Memory B cell (primary cell): ENCODE measurements at regions not wholly inside any gene's neighbourhood (a gene's known extent, or its start where the extent isn't known, plus 50 kb on each side); places are given as distances from the start of the nearest gene placed in this dataset.

Experiments
- ATAC-seq: fragments of 150-1000 bp; cut with Tn5 transposase; 2 replicates; pipeline ENCODE4 v1.10.0; 2021; ENCODE audit warnings: low read depth, mild to moderate bottlenecking, moderate library complexity
- DNase-seq, 2 donors: peaks; one replicate each; pipeline ENCODE4 v3.0.0; 2022; ENCODE audit warnings: low spot score in 2 of 2
- H3K27ac Mint-ChIP-seq: one replicate; pipeline ENCODE4 v1.8.0; 2022; ENCODE audit warnings: mild to moderate bottlenecking, moderate library complexity, mixed read lengths
- H3K27me3 Mint-ChIP-seq: one replicate; pipeline ENCODE4 v1.8.0; 2022; ENCODE audit warnings: mixed read lengths
- H3K36me3 Mint-ChIP-seq: one replicate; pipeline ENCODE4 v1.8.0; 2022; ENCODE audit warnings: mild to moderate bottlenecking, mixed read lengths
- H3K4me1 Mint-ChIP-seq: one replicate; pipeline ENCODE4 v1.8.0; 2022; ENCODE audit warnings: mixed read lengths
- H3K4me3 Mint-ChIP-seq: one replicate; pipeline ENCODE4 v1.8.0; 2022; ENCODE audit warnings: mild to moderate bottlenecking, moderate library complexity, mixed read lengths
- H3K9me3 Mint-ChIP-seq: one replicate; pipeline ENCODE4 v1.8.0; 2022; ENCODE audit warnings: mixed read lengths

DNA sequence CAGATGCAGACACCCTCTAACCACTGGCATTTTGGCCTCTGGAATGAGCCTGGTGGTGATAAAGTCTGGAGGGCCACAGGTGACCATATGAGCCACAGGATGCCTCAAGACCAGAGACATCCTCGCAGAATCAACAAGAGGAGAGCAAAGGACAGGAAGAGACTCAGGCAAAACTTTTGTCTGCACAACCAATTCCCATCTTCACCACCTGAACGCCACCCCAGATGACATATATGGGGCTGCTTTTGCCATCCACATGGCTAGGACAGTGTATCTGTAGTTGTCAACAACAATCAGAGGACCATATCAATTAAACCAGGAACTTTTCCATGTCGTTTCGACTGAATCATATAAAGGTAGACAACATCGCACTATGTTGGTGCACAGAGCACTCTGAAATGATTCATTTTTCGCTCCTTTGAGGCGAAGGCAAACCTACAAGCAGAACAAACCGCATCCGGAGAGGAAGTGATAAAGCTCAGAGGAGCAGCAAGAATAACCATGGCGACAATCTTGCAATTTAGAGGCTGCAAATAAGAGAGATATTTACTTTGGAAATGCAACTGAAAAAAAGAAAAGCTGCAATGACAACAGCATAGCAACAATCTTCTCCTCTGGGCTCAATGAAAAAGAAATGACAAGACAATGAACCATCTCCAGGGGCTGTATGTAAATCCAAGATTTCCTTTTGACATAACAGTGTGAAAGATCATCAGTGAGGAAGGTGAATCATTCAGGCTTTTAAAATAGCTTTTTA, 204.5 kb downstream of the ARL4C start:
- Mint-ChIP-seq H3K36me3 (peaks cover 2% of the 10 kb centered on the region), H3K9me3 (peaks cover 3% of the 10 kb centered on the region), H3K4me3 (peak overlapping the region; percentile 16), H3K27ac (peak overlapping the region; percentile 93), H3K27me3 (peaks cover 9% of the 10 kb centered on the region), H3K4me1 (peaks cover 38% of the 10 kb centered on the region)
- peak; percentile 60 for ATAC-seq
- DNase-seq, result peak in 1 of 2 donors; percentile 37

DNA sequence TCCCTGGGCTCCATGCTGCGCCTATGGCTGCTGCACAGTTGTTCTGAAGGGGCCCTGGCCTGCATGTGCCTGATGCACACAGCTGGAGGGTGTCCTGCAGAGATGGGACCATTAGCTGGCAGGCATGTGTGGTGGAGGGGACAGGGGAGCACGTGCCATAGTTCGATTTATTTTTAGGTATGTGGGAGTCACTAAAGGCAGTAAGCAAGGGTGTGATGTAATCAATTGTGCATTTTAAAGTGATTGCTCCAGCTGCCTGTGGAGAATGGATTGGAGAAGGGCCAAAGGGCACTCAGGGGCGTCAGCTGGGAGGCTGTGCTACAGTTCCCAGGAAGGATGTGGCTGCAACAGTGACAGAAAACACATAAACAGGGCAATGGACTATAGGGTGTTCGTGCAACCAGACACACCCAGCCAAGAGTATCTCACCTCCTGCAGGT, 205.1 kb downstream of the ARL4C start:
- peak overlapping the region; percentile 1 for H3K4me3 Mint-ChIP-seq
- DNase-seq, result no peak
- H3K27me3 Mint-ChIP-seq, result peaks cover 9% of the 10 kb centered on the region

DNA sequence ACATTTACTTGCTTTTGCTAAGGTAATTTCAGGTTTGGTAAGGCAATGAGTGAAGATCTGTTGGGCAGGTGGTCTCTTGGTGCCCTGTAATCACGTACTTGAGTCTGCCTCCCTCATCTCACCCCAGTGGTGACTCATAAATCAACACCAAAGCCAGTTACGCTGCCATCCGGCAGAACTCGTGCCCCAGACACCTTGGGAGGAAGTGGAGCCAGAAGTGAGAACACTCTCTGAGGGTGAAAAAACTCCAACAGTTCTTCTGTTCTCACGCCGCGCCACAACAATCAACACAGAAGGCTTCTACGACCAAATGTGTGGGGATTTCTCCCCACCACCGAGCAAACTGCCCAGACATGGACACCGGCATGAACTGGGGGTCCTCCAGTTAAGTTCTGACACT, 206.2 kb downstream of the ARL4C start:
- peak; percentile 50 to 69 for DNase-seq
- peak overlapping the region; percentile 8 for H3K4me3 Mint-ChIP-seq
- no peaks in the 10 kb centered on the region for H3K36me3 Mint-ChIP-seq
- peaks cover 7% of the 10 kb centered on the region for H3K27me3 Mint-ChIP-seq
- H3K9me3 Mint-ChIP-seq, result peaks cover 3% of the 10 kb centered on the region
- H3K4me1 Mint-ChIP-seq, result peaks cover 36% of the 10 kb centered on the region
- peak overlapping the region; percentile 86 for H3K27ac Mint-ChIP-seq
- peak; percentile 82 for ATAC-seq

More for the DNA sequence above, 205.1 kb downstream of the ARL4C start:
- Mint-ChIP-seq H3K27ac (peak overlapping the region; percentile 93), H3K9me3 (peaks cover 3% of the 10 kb centered on the region), H3K4me1 (peaks cover 38% of the 10 kb centered on the region), H3K36me3 (peaks cover 2% of the 10 kb centered on the region)
- ATAC-seq, result no peak

DNA sequence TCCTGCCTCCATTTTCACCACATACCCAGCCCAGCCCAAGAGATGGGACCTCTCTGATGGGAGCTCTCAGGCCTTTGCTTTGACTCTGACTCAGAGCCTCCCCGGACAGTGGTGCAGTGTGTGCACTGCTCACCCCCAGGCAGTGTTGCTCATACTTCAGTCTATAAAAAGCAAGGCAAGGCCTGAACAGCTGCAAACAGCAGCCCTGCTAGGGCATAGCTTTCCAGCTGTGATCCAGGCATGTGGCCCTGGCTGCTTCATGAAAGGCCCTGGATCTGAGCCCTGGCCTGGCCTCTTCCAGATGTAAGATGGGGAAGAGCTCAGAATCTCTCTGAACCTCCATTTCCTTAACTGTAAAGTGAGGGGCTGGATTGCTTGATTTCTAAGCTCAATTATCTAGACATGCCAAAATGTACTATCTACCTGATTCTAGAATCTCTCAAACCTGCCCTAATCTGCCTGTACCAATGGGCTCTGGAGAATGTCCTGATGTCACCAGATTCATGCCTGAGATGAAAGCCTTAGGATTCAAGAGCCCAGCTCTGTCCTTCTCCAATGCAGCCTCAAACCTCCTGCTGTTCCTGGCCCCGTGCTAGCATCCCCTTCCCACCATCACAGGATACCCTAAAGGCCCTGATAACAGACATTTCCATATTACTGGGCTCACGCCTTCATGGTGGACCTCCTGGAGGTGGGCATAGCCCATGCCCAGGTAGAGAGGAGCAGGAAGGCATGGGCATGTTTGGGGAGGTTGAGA, 206.9 kb downstream of the ARL4C start:
- no peak overlapping the region for H3K4me3 Mint-ChIP-seq
- H3K27me3 Mint-ChIP-seq, result peaks cover 7% of the 10 kb centered on the region
- peaks cover 3% of the 10 kb centered on the region for H3K9me3 Mint-ChIP-seq
- no peaks in the 10 kb centered on the region for H3K36me3 Mint-ChIP-seq
- DNase-seq (no peak), ATAC-seq (no peak)
- H3K4me1 Mint-ChIP-seq, result peaks cover 36% of the 10 kb centered on the region
- H3K27ac Mint-ChIP-seq, result peak overlapping the region; percentile 86

DNA sequence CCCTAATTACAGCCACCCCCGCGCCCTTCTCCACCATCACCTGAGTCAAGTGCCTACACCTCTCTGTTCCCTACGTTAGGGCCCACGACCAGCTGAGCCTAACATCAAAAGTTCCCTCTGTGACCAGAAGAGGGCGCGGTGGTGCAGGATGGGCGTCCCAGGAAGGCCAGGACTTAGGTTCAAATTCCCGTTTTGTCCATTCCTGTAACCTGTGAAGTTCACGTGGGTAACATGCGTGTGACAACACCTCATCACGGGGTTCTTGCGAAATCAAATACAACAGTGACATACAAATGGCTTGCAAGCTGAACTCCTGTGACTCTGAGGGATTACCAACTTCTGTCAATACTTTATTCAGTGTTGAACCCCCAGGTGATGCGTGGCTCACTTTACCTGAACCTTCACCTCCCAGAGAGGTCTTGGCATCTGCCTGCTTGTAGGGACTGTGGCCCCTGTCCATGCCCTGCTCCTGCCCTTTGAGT, 207.9 kb downstream of the ARL4C start:
- Mint-ChIP-seq H3K27me3 (peaks cover 12% of the 10 kb centered on the region), H3K4me1 (peaks cover 36% of the 10 kb centered on the region), H3K9me3 (peaks cover 3% of the 10 kb centered on the region), H3K36me3 (no peaks in the 10 kb centered on the region), H3K27ac (no peak overlapping the region), H3K4me3 (no peak overlapping the region)
- ATAC-seq (no peak), DNase-seq (peak; percentile 60 to 64)

DNA sequence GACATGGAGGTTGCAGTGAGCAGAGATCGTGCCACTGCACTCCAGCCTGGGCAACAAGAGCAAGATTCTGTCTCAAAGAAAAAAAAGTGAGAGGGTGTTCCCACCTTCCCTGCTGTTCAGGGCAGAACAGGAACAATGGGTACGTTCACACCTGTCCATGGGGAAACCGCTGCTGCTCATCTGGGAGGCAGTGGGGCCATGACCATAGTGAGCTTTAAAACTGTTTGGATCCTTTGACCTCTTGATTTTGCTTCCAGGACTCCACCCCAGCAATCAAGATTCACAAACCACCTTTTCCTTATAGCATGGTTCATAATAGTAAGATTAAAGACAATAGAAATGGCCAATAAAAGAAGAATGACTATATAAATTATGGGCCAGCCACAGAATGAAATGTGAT, 209.2 kb downstream of the ARL4C start:
- ATAC-seq (no peak), DNase-seq (no peak)
- peaks cover 15% of the 10 kb centered on the region for H3K27me3 Mint-ChIP-seq
- H3K4me1 Mint-ChIP-seq, result peaks cover 35% of the 10 kb centered on the region
- H3K4me3 Mint-ChIP-seq, result no peak overlapping the region
- H3K9me3 Mint-ChIP-seq, result peaks cover 3% of the 10 kb centered on the region
- no peaks in the 10 kb centered on the region for H3K36me3 Mint-ChIP-seq
- no peak overlapping the region for H3K27ac Mint-ChIP-seq

DNA sequence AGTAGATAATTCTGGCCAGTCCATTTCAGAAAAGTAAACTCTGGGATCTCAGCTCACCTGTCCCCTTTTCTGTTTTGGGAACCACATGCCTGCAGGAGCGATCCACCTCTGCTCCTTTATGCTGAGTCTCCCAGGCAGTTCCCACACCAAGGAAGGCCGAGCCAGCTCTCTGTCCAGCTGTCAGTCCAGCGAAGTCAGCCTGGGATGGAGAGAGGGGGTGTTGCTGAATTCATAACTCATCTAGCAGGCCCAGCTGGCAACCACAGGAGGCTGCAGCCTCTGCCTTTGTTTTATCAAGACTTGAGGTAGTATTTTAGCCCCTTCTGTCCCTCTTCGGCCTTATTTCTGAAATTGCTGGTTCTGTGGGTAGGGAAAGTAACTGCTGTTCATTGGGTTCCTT, 209.9 kb downstream of the ARL4C start:
- H3K9me3 Mint-ChIP-seq, result no peaks in the 10 kb centered on the region
- no peak overlapping the region for H3K4me3 Mint-ChIP-seq
- no peak for ATAC-seq
- peaks cover 28% of the 10 kb centered on the region for H3K4me1 Mint-ChIP-seq
- DNase-seq, result no peak
- H3K36me3 Mint-ChIP-seq, result no peaks in the 10 kb centered on the region
- no peak overlapping the region for H3K27ac Mint-ChIP-seq
- H3K27me3 Mint-ChIP-seq, result peaks cover 16% of the 10 kb centered on the region

DNA sequence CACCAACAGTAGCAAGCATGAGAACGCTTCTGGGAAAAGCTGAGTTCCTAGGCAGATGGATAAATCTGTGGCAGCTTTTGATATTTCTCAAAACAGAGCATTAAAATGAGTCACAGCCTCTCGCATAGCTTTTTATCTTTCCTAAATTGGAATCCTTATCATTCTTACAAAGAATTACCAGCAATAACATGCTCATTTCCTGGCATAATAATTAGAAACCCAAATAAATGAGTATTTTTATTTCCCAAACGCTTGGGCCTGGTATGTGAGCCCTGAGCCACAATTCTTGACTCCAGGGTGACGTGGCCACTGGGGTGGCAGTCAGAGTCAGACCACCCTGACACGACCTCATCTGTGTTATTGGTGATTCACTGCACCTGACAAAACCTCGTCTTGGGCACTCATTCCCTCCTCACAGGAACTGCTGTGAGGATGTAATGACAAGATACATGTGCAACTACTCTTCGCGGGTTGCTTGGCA, 210.7 kb downstream of the ARL4C start:
- H3K27ac Mint-ChIP-seq, result no peak overlapping the region
- peaks cover 16% of the 10 kb centered on the region for H3K27me3 Mint-ChIP-seq
- H3K36me3 Mint-ChIP-seq, result no peaks in the 10 kb centered on the region
- H3K9me3 Mint-ChIP-seq, result no peaks in the 10 kb centered on the region
- no peak overlapping the region for H3K4me3 Mint-ChIP-seq
- DNase-seq (no peak), ATAC-seq (no peak)
- H3K4me1 Mint-ChIP-seq, result peaks cover 24% of the 10 kb centered on the region

DNA sequence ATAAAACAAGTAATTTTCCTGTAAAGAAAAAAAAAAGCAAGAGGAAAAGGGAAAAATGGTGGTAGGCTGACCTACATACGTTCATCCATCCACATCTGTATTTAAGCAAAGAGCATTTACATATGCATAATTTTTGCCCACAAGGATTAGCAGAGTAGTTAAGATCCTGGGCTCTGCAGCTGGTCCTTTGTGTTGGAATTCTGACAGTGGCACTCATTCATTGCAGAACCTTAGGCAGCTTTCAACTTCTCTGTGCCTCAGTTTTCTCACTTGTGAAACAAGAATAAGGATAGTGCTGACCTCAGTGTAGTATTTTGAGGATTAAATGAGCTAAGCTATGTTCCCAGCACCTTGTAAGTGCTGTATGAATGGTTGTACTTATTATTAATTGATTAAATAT, 211.3 kb downstream of the ARL4C start:
- Mint-ChIP-seq H3K9me3 (no peaks in the 10 kb centered on the region), H3K27ac (no peak overlapping the region), H3K27me3 (peaks cover 16% of the 10 kb centered on the region), H3K36me3 (no peaks in the 10 kb centered on the region), H3K4me3 (no peak overlapping the region), H3K4me1 (peaks cover 18% of the 10 kb centered on the region)
- ATAC-seq, result no peak
- DNase-seq, result no peak

DNA sequence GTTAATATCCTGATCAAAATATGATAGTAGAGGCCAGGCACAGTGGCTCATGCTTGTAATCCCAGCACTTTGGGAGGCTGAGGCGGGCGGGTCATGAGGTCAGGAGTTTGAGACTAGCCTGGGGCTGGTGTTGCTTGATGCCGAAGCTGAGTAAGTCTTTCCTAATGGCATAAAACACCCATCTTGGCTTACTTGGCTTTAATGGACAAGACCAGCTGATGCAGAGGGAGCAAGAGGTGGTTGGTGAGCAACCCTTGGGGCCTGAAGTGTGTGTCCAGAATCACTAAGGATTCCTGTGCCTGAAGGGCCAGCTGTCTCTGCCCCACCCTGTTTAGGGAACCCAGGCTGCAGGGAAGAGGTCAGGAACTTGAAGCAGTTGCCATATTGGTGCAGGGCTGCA, 217.2 kb downstream of the ARL4C start:
- Mint-ChIP-seq H3K4me3 (no peak overlapping the region), H3K4me1 (no peaks in the 10 kb centered on the region), H3K9me3 (peaks cover 5% of the 10 kb centered on the region), H3K27ac (no peak overlapping the region), H3K27me3 (peaks cover 11% of the 10 kb centered on the region), H3K36me3 (no peaks in the 10 kb centered on the region)
- no peak for ATAC-seq
- DNase-seq, result no peak

DNA sequence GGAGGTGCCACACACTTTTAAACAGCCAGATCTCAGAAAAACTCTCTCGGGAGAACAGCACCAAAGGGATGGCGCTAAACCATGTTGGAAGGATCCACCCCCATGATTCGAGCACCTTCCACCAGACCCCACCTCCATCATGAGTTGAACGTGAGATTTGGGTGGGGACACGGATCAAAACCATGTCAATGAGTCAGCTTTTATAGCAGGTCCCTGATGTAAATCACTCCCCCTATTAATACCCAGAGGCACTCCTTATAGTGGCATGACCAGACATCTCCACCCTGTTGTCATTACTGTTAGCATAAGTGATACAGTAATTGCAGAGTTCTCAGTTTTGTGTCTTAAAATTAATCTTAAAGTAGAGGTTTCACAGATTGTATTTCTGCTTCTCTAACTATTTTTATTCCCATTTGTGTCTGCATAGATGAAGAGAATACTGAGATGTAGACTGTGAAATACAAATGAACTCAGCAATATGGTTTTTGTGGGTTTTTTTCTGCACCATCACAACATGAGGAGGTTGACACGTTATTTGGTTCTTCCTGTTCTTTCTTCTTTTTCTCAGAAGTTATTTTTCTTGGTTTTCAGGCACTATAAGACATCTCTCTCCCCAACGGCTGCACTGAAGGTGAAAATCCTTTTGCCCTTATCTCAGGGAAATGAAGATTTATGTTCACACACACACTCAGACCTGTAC, 218.2 kb downstream of the ARL4C start:
- H3K4me3 Mint-ChIP-seq, result no peak overlapping the region
- no peaks in the 10 kb centered on the region for H3K36me3 Mint-ChIP-seq
- DNase-seq (no peak), ATAC-seq (no peak)
- H3K4me1 Mint-ChIP-seq, result no peaks in the 10 kb centered on the region
- H3K27me3 Mint-ChIP-seq, result peaks cover 12% of the 10 kb centered on the region
- no peak overlapping the region for H3K27ac Mint-ChIP-seq
- H3K9me3 Mint-ChIP-seq, result peaks cover 5% of the 10 kb centered on the region

DNA sequence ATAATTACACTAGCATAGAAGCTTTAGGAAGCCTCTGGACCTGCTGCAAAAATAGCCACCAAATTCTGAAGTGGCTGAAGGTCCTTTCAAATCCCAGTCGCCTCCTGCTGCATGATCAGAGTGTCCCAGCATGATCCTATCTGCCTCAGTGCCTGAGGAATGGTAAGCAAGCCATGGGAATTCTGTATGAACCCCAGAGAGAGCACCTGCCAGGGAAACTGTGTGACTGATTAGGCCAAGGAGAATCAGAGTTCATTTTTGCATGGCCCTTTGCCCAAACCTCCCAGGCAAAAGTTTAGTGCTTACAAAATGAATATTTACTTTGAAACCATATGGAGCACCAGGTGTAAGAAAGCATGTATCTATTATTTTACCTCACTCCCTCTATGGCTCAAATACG, 221.4 kb downstream of the ARL4C start:
- Mint-ChIP-seq H3K27me3 (peaks cover 8% of the 10 kb centered on the region), H3K4me3 (no peak overlapping the region), H3K9me3 (peaks cover 5% of the 10 kb centered on the region), H3K27ac (no peak overlapping the region), H3K36me3 (no peaks in the 10 kb centered on the region), H3K4me1 (no peaks in the 10 kb centered on the region)
- DNase-seq (no peak), ATAC-seq (no peak)

DNA sequence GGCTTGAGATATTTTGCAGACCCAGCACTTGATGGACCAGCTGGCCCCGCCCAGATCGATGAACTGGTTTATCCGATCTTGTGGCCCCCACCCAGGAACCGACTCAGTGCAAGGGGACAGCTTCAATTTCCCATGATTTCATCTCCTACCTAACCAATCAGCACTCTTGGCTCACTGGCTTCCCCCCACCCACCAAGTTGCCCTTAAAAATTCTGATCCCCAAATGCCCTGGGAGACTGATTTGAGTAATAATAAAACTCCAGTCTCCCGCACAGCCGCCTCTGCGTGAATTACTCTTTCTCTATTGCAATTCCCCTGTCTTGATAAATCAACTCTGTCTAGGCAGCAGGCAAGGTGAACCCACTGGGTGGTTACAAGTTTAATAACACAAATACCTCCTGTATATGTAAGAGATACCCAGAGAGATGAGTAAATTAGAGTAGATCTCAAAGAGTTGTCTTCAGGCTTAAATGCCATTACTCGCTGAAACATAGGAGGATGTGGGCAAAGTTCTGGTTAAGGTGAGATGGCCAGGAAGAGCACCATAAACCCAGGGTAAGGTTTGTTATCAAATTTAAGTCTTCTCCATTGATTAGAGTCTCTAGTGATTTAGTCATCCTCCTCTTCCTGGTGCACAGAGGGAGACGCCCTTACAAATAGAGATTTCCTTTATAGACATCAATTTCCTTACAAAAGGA, 222.8 kb downstream of the ARL4C start:
- Mint-ChIP-seq H3K27ac (no peak overlapping the region), H3K4me1 (no peaks in the 10 kb centered on the region), H3K9me3 (peaks cover 1% of the 10 kb centered on the region), H3K4me3 (no peak overlapping the region), H3K27me3 (peaks cover 5% of the 10 kb centered on the region), H3K36me3 (no peaks in the 10 kb centered on the region)
- DNase-seq, result no peak
- ATAC-seq, result no peak
